HG03159 (cell line): ENCODE measurements at regions not wholly inside any gene's neighbourhood (a gene's known extent, or its start where the extent isn't known, plus 50 kb on each side); places are given as distances from the start of the nearest gene placed in this dataset.

Experiments
- ATAC-seq: cut with Tn5 transposase; IDR thresholded peaks from one replicate; pipeline ENCODE4 v1.9.1; 2021; ENCODE audit warnings: mild to moderate bottlenecking, moderate library complexity; ENCODE audit not compliant: unreplicated experiment

DNA sequence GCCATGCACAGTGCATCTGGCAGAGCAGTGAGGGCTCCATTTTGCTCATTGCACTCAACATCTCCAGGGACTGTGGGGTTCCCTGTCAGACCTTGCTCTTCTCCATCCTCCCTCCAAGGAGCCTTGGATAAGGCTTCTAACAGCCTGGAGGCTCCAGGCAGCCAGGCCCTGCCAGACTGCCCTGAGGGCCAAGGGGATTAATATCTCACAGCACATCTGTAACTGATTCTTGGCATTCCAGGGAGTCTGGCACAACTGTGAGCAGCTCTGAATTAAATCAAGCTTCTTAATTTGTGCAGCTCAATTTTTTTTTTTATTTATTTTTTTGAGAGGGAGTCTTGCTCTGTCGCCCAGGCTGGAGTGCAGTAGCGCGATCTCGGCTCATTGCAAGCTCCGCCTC, 224.5 kb upstream of the PGRMC2 start:
- no peak for ATAC-seq

DNA sequence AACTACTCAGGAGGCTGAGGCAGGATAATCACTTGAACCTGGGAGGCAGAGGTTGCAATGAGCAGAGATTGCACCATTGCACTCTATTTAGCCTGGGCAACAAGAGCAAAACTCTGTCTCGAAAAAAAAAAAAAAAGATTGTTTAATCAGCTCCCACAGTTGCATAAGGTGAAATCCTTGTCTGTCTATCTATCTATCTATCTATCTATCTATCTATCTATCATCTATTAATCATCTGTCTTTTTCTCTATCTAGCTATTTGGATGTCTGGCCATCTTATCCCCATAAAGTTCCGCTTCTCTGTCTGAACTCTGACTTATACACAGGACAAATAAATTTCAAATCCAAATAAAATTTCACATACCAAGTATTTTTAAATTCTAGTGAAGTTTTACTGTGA, 223.2 kb upstream of the PGRMC2 start:
- ATAC-seq: no peak

DNA sequence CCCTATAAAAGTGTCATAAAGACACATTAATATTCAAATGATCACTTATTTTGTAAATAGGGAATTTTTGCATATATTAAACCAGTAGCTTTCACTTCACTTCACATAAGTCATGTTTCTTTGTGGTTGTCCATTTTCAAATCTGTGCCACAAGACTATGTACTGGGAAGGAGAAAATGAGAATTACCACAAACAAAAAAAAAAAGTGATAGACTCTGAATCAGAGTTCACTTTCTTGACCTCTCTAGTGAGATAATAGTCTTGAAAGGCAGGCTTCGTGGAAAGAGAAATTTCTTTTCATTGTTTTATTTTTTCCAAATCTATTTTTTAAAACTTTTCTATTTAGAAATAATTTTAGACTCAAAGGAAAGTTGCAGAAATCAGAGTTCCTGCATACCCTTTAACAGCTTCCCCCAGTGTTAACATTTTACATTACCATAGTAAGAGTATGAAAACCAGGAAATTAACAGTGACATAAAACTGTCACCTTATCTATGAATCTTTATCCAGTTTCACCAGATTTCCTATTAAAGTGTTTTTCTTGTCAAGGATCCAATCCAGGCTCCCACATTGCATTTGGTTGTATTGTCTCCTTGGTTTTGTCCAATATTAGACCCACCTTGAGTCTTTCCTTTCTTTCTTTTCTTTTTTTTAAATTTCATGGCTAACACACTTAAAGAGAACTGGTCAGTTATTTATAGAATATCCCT, 215.4 kb upstream of the PGRMC2 start:
- ATAC-seq: no peak

DNA sequence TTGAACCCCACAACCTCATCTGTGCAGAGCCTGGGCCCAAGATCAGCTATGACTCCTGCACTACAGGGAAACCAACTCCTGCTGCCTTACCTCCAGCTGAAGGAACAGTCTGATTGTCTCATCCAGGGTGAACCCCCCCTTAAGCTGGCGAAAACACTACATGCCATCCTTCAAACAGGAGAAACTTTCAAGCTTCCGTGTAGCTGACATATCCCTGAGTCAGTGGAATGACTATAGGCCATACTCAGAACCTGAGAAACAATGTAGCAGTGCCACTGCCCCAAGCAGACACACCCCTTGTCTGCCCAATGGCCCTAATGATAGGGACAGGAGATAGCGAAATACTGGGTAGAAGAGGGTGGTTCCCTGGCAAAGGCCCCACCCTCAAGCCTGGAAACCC, 213.6 kb upstream of the PGRMC2 start:
- ATAC-seq: no peak

DNA sequence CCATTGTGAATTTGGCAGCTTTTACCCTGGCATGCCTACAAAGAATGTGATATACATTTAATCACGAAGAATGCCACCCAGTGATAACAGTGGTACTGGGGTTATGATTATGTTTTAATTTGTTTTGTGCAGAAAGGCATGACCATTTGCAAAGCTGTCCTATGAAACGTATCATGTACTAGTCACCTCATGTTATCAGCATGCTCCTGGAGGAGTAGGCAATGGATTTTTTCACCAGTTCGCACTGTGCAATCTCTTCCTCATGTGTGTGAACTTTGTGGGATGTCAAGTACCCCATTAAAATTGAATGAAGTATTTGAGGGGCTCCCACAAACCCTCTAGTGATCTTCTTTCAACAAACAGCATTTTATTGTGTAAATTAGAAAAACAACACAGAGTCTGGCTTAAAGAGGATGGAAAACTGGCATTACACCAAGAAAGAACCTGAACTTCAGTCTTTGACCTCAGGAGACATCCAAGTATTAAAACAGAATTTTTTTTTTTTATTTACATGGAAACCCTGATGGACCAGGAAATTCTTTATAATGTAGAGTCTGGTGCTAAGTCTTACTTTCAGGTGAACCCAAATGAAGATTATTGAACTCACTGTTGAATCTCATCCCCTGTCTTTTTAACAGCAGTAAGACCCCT, 200.6 kb upstream of the PGRMC2 start:
- ATAC-seq: no peak

DNA sequence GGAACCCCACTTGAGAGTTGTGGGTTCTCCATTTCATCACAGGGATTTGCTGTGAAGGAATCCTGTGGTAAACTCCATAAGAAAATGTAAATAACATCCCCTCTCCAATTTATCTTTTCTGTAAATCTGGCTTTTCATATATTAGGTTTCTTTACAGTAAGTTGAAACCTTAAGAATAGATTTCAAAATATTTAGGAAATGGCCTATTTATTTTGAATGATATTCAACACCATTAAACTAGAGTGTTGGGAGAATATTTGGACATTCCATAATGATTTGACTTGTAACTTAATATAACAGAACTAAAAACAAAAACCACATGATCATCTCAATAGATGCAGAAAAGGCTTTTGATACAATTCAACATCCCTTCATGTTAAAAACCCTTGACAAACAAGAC, 197.3 kb upstream of the PGRMC2 start:
- ATAC-seq: no peak

DNA sequence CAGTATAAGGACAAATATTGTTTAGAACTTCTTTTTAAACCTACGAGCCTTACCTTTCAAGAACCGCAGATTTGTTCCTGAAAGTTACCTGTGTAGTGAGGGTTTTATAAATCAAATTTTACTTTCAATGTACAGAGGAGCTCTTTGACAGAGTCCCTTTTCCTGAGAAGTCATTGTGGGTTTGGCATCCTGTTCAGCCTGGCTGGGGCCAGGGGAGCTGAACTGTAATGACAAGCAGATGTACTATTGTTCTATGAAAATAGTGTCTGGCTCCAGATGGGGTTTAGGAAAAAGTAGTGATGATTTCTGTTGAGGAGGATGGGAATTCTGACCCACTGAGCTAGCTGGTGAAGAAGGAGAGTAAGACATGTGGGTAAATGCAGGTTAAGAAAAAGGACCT, 196.2 kb upstream of the PGRMC2 start:
- ATAC-seq: no peak

DNA sequence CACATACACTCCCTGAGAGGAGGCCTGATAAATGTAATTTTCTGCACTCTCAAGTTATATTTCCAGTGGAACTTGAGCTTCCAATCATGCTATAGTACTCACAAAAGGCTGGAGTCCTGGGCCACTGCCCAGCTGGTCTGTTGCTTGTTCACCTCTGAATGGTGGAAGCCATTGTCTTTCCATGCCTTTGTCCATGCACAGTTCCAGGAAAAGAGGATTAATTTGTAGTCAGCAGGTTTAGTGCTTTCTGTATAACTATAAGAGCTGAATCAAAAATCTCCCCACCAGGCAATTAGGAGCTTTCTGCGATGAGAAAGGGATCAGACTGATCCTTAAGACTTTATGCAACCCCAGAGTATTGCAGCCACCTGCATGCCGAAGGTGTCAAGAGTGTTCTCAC, 195.4 kb upstream of the PGRMC2 start:
- no peak for ATAC-seq

DNA sequence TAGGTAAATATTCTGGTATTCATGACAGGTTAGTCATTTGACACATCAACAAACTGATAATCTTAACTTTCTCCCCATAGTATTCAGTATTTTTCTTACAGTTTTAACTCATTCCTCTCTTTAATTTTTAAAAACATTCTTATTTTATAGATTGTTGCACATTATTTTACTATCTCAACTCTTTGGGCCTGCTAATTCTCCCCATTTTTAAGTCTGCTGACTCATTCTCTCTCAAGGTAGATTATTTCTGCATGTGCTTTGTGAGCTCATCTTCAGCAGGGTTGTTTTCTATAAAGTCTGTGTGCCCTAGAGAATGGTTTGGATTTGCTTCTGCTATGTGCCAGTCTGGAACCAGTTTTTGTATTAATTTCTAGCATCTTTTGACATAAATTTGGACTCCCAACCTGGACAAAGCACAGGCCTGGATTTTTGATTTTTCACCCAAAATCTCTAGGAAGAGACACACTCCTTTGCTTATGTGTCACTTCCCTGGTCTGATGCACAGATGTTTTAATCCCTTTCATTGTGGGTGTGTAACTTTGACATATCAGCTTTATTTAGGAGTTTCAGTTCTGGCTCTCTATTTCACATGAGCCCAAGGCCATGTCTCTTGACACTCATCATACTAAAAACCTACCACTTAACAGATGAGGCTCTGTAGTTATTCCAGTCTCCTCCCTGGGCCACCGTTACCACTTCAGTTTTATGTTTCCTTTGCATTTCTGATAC, 194.3 kb upstream of the PGRMC2 start:
- no peak for ATAC-seq

DNA sequence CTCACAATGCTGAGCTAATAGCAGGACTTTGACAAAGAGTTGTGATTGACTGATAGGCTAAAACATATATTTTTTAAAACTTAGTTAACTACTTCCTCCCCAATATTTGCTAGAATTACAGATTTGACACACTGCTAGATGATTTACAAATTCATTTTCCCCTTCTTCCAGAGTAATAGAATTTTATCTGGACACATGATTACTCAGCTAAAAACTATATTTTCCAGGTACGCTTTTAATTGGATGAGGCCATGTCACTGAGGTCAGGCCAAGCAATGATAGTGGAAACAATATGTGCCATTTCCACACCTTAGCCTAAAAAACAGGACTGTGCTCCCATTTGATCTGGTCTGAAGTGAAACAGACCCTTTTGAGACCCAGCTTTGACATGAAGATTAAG, 193.3 kb upstream of the PGRMC2 start:
- no peak for ATAC-seq

DNA sequence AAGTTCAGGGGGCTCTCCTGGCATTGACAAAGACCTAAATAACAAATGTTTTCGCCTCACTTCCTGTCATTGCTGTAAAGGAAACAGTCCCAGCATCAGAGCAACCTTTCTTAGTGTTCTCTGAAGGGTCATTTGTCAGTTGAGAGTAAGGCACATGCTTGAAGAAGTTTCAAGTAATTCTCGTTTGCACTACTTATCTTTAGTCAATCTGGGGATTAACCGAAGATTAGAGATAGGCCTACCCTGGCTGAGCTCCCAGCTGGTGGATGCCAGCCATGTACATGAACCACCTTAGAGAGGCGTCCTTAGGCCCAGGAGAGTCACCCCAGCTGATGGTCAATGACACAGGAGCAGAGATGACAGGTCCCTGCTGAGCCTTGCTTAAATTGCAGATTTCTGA, 189.9 kb upstream of the PGRMC2 start:
- ATAC-seq: no peak

DNA sequence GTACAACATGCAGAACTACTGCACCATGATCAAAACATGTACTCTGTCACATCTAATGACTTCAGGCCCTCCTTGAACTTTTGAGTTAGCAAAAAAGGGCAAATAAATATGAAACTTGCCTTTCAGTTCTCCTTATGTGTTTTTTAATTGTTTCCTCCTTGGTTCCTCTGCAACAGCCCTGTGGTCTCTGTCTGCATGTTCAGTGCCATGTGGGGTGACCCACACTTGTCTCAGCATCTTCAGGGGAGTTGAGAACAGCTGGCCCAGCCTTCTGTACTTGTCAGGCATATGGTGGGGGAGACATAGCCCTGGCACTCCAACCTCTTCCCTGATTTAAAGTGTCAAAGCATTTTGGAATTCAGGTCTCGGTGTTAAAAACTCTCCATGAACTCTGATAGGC, 188.0 kb upstream of the PGRMC2 start:
- ATAC-seq: no peak

DNA sequence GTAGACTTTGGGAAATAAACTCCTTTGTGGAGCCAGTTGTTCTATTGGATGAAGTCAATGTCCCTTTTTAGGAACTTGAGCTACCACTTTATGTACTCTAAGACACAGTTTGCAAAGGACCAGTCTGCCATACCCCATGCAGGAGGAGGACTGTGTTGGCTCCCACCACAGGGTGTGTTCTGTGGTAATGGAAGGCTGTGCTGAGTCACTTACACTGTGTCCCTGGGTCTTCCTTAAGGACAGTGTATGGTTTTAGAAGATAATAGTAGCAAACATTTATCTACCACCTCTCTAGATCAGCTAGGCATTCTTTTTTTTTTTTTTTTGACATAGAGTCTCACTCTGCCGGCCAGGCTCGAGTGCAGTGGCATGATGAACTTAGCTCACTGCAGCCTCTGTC, 184.0 kb upstream of the PGRMC2 start:
- ATAC-seq: no peak

DNA sequence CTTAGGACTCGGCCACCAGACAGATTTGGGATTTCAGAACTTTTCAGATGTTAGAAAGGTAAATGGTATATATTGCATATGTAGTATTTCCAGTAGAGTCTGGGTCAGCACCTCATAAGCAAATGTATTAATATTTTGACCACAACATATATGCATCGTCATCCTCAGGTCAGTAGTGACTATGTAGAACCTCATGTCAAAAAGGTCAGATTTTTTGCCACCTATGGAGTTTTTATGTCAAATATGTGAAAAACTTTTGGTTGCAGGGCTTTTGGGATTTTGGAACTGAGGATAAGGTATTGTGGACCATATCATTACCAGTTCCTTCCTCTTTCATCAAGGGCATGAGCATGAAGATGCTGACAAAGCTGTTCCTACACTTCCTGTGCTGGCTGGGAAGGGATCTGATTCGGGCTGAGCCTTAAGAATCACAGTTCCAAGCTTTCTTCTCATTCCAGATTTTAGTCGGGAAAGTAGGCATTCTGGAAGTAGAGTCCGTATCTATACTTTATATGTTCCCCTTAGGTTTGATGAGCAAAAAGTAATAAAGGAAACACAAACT, 183.0 kb upstream of the PGRMC2 start:
- no peak for ATAC-seq

DNA sequence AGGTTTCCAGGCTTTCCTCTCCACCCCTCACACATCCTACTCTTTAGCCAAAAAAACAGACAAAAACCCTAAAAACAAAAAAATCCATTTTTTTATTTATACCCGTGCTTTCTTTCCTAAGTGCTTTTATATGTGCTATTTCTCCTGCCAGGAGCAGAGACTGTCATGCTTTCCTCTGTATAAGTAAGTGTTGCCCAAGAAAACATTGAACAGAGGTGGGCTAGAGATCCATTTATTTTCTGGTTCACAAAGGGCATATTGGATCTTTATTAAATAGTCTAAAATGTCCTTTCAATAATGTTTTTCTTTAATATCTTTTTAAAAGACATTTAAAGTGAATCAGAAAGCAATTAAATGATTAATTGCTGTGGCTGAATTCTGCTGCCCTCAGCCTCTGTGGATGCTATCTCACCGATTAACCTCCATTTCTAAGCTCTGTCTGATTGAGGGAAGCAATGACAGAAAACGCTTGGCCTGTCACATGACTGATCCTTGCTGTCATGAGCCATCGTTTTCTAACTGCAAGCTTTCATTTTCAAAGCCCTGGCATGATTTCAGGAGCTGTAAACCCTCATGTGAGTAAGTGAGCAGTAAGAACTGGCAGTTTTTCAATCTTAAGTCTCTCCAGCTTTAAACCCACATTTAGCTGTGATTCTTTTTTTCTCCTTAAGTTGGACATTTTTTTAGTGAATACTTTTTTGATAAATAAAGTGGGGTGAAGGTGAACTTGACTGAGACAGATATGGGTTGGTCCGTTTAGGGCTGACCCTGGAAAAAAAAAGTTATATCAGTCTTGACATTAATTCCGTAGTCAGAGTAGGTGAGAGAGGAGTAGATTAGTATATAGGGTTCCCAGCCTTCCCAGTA, 180.7 kb upstream of the PGRMC2 start:
- ATAC-seq: no peak

DNA sequence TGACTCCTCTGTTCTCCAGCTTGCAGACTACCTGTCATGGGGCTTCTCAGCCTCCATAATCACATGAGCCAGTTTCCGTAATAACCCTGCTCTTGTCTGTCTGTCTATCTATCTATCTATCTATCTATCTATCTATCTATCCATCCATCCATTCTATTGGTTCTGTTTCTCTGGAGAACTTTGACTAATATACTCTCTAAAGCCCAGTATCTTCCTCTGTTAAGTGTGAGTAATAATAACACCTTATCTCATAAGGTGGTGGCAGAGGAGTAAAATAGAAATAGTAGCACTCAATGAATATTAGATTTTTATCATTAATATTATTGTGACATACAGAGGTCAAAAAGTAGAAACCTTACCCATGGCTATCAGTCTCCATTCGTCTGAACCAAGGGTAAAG, 177.9 kb upstream of the PGRMC2 start:
- ATAC-seq: no peak

DNA sequence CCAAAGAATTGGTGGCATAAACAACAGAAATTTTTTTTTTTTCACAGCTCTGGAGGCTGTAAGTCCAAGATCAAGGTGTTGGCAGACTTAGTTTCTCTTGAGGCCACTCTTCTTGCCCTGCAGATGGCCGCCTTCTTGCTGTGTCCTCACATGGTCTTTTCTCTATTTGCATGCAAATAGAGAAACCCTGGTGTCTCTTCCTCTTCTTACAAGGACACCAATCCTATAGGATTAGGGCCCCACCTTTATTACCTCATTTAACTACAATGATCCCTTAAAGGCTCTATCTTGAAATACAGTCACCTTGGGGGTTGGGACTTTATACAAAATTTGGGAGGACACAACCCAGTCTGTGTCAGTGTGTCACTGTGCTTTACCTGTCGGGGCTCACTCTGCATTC, 175.4 kb upstream of the PGRMC2 start:
- ATAC-seq: no peak

DNA sequence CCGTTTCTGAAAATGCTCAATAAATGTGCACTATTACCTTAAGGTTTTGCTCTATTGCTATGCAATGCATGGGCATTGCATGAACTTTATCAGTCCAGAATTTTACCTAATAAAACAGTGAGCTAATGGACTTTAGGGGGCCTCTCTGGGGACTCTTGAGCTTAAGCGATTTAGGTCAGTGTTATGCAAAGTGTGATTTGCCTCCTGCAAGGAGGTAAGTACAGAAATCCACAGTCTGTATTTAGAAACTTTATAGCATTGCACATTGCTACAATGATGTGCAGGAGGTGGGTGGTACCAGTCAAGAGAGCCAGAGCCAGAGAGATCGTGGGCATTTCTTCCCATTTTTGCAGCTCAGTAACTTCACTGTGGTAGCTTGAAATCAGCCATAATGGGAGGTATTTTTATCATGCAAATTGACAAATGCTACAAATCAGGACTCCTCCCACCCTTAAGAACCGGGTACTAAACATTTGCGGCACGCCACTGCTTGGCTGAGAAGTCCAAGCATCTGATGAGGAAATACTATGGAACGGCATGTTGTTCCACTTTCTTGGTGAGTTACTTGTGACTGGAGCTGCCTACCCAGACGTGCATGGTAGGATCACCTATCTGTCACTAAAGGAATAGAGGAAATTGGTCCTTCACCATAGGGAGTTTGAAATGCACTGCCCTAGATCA, 174.6 kb upstream of the PGRMC2 start:
- ATAC-seq: no peak

DNA sequence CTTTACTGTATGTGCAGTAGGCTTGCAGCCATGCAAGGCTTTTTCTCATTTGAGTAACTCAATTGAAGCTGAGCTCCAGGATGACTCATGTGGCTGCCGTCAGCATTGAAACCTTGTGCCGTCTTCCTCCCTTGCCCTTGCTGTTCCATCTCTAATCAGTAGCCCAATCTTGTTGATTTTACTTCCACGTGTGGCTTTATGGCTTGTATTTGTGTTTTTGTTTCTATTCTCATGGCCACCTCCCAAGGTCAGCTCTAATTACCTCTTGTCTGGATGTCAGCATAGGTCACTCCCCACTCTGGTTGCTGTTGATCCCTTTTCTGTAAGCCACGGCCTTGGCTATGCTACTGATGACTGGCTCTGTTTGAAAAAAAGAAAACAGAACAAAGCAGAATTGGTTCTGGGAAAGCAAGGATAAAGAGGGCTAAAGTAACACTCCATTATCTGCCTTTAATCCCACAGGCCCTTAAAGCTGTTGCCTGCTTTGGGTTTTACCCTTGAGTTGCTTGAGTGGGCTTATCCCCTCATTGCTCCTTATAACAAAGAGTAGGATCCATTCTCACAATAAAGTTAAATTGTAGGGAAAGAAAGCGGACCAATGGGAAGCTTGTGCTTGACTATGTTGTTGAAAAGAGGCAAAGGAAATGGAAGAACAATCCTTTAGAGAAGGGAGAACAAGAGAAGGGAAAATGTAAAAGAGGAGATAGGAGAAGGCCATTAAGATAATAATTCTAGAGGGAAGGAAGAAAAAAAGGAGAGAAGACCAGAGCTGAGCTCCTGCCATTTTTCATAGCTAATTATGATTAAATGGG, 173.9 kb upstream of the PGRMC2 start:
- no peak for ATAC-seq

DNA sequence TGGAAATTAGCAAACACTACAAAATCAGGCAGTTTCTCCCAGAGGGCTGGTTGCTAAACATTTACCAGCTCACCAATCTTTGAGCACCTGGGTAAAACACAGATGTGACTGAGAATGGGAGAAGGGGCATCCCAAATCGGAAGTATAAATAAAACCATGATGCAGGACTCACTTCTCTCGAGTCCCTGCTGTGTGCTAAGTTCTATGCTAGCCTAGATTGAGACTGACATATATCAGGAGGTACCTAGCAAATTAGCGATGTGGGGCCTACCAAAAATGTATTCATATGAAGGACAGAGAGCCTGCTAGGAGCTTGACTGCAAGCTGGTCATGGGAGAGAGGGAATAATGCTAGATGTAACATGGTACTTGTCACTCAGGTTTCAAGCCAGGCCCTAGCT, 171.9 kb upstream of the PGRMC2 start:
- ATAC-seq: no peak
